ENCODE measurements at regions not wholly inside any gene's neighbourhood (a gene's known extent, or its start where the extent isn't known, plus 50 kb on each side); places are given as distances from the start of the nearest gene placed in this dataset.

GRCh38 chr12:46676797-46677520, 148.8 kb downstream of the SLC38A4 start (continued):
- TF ChIP-seq ARID4B (CRISPR knock-in tag; IDR thresholded peaks at IDR 0.05; ENCODE audit: borderline replicate concordance) (no peak), ATF1 (CRISPR knock-in tag; IDR thresholded peaks at IDR 0.05) (no peak)

GRCh38 chr12:46676396-46676795, 149.4 kb downstream of the SLC38A4 start:
- Mint-ChIP-seq H3K27me3 (ENCODE audit: low read depth) (no peaks in the 10 kb centered on the region), H3K4me3 (no peak overlapping the region), H3K4me1 (peaks cover 61% of the 10 kb centered on the region), H3K27ac (no peak overlapping the region), H3K36me3 (peaks cover 9% of the 10 kb centered on the region), H3K9me3 (peaks cover 14% of the 10 kb centered on the region)
- ChIA-PET CTCF (interaction anchor here (0.9 to 2.1 kb wide), 8 partner anchors 9 to 547 kb away, joined by 3 to 10 read pairs (median 4); no protein-coding TSS in a partner anchor), POLR2A (no interaction called here)
- TF ChIP-seq IRF2 (CRISPR knock-in tag; IDR thresholded peaks at IDR 0.05; ENCODE audit: borderline replicate concordance, low read depth) (no peak), GABPB1 (CRISPR knock-in tag; IDR thresholded peaks at IDR 0.05) (no peak), ZNF219 (CRISPR knock-in tag; IDR thresholded peaks at IDR 0.05; ENCODE audit: borderline replicate concordance) (no peak), CBFB (CRISPR knock-in tag; IDR thresholded peaks at IDR 0.05; ENCODE audit: low read depth) (no peak), ZNF232 (CRISPR knock-in tag; IDR thresholded peaks at IDR 0.05) (no peak), ZMAT4 (CRISPR knock-in tag; IDR thresholded peaks at IDR 0.05) (no peak), SOX15 (CRISPR knock-in tag; IDR thresholded peaks at IDR 0.05) (no peak)
- no peak for ATAC-seq
- no peak for DNase-seq (ENCODE audit: low spot score)

- no peaks in the 10 kb centered on the region for H3K27me3 Mint-ChIP-seq (ENCODE audit: low read depth)
- H3K4me1 Mint-ChIP-seq: peaks cover 62% of the 10 kb centered on the region
- H3K9me3 Mint-ChIP-seq: peaks cover 19% of the 10 kb centered on the region
- ATAC-seq: peak; percentile 23; the same call in 1 of the 2 replicates
- DNase-seq (ENCODE audit: low spot score): peak; percentile 31
- CTCF ChIA-PET: interaction anchor here (0.9 to 2.3 kb wide), 8 partner anchors 9 to 550 kb away, joined by 3 to 10 read pairs (median 4); no protein-coding TSS in a partner anchor
- no peak overlapping the region for H3K27ac Mint-ChIP-seq
- H3K4me3 Mint-ChIP-seq: no peak overlapping the region
- POLR2A ChIA-PET: no interaction called here
- H3K36me3 Mint-ChIP-seq: peaks cover 13% of the 10 kb centered on the region
- TF ChIP-seq ZNF396 (CRISPR knock-in tag; IDR thresholded peaks at IDR 0.05; ENCODE audit: borderline replicate concordance) (no peak), ATF6 (CRISPR knock-in tag; IDR thresholded peaks at IDR 0.05) (no peak), SMAD4 (CRISPR knock-in tag; IDR thresholded peaks at IDR 0.05) (no peak), ZBTB21 (CRISPR knock-in tag; IDR thresholded peaks at IDR 0.05; ENCODE audit: borderline replicate concordance) (no peak), TEAD4 (CRISPR knock-in tag; IDR thresholded peaks at IDR 0.05) (no peak), NFE2L1 (CRISPR knock-in tag; IDR thresholded peaks at IDR 0.05) (no peak), MYBL2 (CRISPR knock-in tag; IDR thresholded peaks at IDR 0.05) (no peak), ATF3 (CRISPR knock-in tag; conservative IDR thresholded peaks at IDR 0.05) (no peak), PRDM15 (CRISPR knock-in tag; IDR thresholded peaks at IDR 0.05) (no peak), ATF1 (CRISPR knock-in tag; IDR thresholded peaks at IDR 0.05) (no peak), RORB (CRISPR knock-in tag; IDR thresholded peaks at IDR 0.05) (no peak), ZNF121 (CRISPR knock-in tag; IDR thresholded peaks at IDR 0.05) (no peak), JAZF1 (CRISPR knock-in tag; IDR thresholded peaks at IDR 0.05) (no peak), ZNF263 (CRISPR knock-in tag; IDR thresholded peaks at IDR 0.05; ENCODE audit: low read depth) (no peak), ZNF671 (CRISPR knock-in tag; IDR thresholded peaks at IDR 0.05) (no peak), SP1 (CRISPR knock-in tag; conservative IDR thresholded peaks at IDR 0.05) (no peak)
Observed at GRCh38 chr12:46675736-46676135, 150.1 kb downstream of the SLC38A4 start.

Data from WTC11 (cell line).